BLaER1 treated with 17β-estradiol and CSF1 and Interleukin-3, amounts not matched to agents 10 nM and 100 nM (cell line): ENCODE measurements at regions not wholly inside any gene's neighbourhood (a gene's known extent, or its start where the extent isn't known, plus 50 kb on each side); places are given as distances from the start of the nearest gene placed in this dataset.

Experiments
- H3K27ac ChIP-seq, 11 experiments: shearing (Covaris generic); formaldehyde crosslinking; 2 replicates each; pipeline ENCODE4 v1.8.1; 2022
- H3K27me3 ChIP-seq, 11 experiments: shearing (Covaris generic); formaldehyde crosslinking; 2 replicates each; pipeline ENCODE4 v1.8.1; 2022
- H3K36me3 ChIP-seq, 11 experiments: shearing (Covaris generic); formaldehyde crosslinking; 2 replicates each; pipeline ENCODE4 v1.8.1; 2022
- H3K4me1 ChIP-seq, 10 experiments: shearing (Covaris generic); formaldehyde crosslinking; 2 replicates each; pipeline ENCODE4 v1.8.1; 2022
- H3K4me2 ChIP-seq, 11 experiments: shearing (Covaris generic); formaldehyde crosslinking; 2 replicates each; pipeline ENCODE4 v1.8.1; 2022
- H3K4me3 ChIP-seq, 10 experiments: shearing (Covaris generic); formaldehyde crosslinking; 2 replicates each; pipeline ENCODE4 v1.8.1; 2022
- H3K9ac ChIP-seq, 11 experiments: shearing (Covaris generic); formaldehyde crosslinking; 2 replicates each; pipeline ENCODE4 v1.8.1; 2022
- H3K9me3 ChIP-seq, 11 experiments: shearing (Covaris generic); formaldehyde crosslinking; replicated peaks in 1 of 11; 2 replicates each; pipeline ENCODE4 v1.8.1; 2022
- H4K20me1 ChIP-seq, 11 experiments: shearing (Covaris generic); formaldehyde crosslinking; 2 replicates each; pipeline ENCODE4 v1.8.1; 2022
- Cebpa-rat ChIP-seq, 11 experiments: shearing (Covaris generic); IDR thresholded peaks; 2 replicates each; pipeline ENCODE4 v1.8.1; 2022

DNA sequence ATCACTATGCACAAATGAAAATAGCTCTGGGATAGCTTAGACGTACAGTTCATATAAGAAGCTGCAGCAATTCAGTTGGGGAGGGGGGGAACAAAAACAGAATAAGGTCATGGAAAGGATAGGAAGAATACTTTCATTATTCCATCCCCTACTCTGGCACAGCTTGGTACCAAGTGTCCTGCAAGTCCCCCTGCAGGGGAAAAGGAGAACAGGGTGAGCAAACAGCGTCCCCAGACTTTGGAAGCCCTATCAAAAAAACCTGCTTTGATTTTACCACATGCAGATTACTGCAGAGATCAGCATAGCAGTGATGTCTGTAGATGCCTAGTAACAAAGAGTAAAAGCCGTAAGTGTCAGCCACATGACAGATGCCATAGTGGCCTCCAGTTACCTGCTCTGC lies 209.4 kb upstream of the NEIL3 start:
- no peaks in the 10 kb centered on the region for H3K9me3 ChIP-seq
- H3K36me3 ChIP-seq, result no peaks in the 10 kb centered on the region
- no peak overlapping the region for H3K4me3 ChIP-seq
- H3K27me3 ChIP-seq, result no peaks in the 10 kb centered on the region
- no peak for TF ChIP-seq Cebpa-rat (IDR thresholded peaks at IDR 0.05)
- no peak overlapping the region for H3K9ac ChIP-seq
- H3K27ac ChIP-seq, result no peak overlapping the region
- no peaks in the 10 kb centered on the region for H3K4me1 ChIP-seq
- no peak overlapping the region for H3K4me2 ChIP-seq
- H4K20me1 ChIP-seq, result no peaks in the 10 kb centered on the region

DNA sequence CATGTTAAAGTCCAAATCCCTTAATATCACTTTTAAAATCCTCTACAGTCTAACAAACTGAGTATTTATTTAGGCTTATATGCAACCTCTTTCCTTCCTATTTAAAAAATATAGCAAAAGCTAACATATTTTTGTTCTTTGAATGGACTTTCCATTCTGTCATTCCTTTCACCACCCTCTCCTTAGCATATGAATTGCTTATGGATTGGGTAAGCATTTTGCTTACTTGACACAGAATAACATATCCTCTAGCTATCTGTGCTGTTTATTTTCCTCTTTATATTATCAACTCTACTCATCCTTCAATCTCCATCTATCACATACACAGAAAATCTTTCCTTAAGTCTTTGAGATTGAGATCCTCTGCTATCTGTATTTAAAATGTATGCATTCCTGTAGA lies 206.1 kb upstream of the NEIL3 start:
- no peaks in the 10 kb centered on the region for H3K36me3 ChIP-seq
- no peaks in the 10 kb centered on the region for H3K9me3 ChIP-seq
- no peak overlapping the region for H3K9ac ChIP-seq
- no peak overlapping the region for H3K27ac ChIP-seq
- H3K4me3 ChIP-seq, result no peak overlapping the region
- TF ChIP-seq Cebpa-rat (IDR thresholded peaks at IDR 0.05), result no peak
- H3K4me2 ChIP-seq, result no peak overlapping the region
- no peaks in the 10 kb centered on the region for H3K4me1 ChIP-seq
- no peaks in the 10 kb centered on the region for H4K20me1 ChIP-seq
- no peaks in the 10 kb centered on the region for H3K27me3 ChIP-seq

GRCh38 chr4:177105536-177105935 lies 204.1 kb upstream of the NEIL3 start:
- no peak for TF ChIP-seq Cebpa-rat (IDR thresholded peaks at IDR 0.05)
- no peaks in the 10 kb centered on the region for H3K4me1 ChIP-seq
- no peaks in the 10 kb centered on the region for H3K27me3 ChIP-seq
- no peak overlapping the region for H3K4me3 ChIP-seq
- H3K27ac ChIP-seq, result no peak overlapping the region
- H3K9ac ChIP-seq, result no peak overlapping the region
- no peaks in the 10 kb centered on the region for H3K9me3 ChIP-seq
- no peaks in the 10 kb centered on the region for H4K20me1 ChIP-seq
- H3K4me2 ChIP-seq, result no peak overlapping the region
- H3K36me3 ChIP-seq, result no peaks in the 10 kb centered on the region

DNA sequence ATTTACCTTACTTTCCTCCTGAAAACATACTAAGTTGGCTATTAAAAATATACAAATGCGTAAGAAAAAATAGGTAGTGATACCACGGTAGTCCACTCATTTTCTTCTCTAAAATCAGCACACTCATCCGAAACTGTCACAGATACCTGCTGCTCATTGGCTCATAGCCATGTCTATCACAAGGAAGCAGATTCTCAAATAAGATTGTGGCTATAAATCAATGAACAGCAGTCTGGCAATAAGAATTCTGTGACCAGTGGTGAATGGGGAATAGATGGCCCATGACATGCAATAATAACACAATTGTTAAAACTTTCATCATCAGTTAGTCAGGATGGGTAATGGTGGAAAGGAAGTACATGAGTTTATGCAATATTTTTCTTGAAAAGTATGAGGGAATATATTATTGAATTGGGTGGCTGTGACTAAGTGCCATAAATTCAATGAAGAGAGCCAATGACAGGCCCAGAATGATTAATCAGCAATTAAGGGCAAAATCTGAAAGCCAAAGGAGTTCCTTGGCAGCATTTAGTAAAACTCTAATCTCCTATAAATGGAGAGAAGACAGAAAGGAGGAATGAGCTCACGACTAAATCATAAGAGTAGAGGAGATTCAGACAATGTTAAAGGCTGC lies 202.3 kb upstream of the NEIL3 start:
- Histone ChIP-seq H3K27ac (no peak overlapping the region), H4K20me1 (no peaks in the 10 kb centered on the region), H3K4me1 (no peaks in the 10 kb centered on the region), H3K4me3 (no peak overlapping the region), H3K9me3 (no peaks in the 10 kb centered on the region; a peak in 1 of 22 replicates), H3K4me2 (no peak overlapping the region), H3K36me3 (no peaks in the 10 kb centered on the region), H3K9ac (no peak overlapping the region), H3K27me3 (no peaks in the 10 kb centered on the region)
- TF ChIP-seq Cebpa-rat (IDR thresholded peaks at IDR 0.05), result no peak

DNA sequence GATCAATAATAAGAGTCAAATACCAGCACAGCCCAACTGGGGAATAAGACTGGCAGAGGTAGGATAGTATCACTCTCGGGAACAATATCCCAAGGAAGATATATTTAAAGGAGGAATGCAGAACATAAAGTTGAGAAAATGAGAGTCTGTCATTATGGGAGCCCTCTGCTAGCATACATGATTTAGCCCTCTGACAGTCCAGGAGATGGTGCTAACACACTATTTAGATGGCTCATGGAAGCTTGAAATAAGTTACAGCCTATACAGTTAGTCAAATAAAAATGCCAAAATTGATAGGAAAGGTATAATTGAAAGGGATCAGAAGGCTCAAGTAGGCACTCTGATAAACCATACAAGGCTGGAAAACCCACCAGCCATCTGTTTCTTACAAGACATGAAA lies 201.0 kb upstream of the NEIL3 start:
- TF ChIP-seq Cebpa-rat (IDR thresholded peaks at IDR 0.05), result no peak
- H4K20me1 ChIP-seq, result no peaks in the 10 kb centered on the region
- no peak overlapping the region for H3K4me2 ChIP-seq
- H3K4me1 ChIP-seq, result no peaks in the 10 kb centered on the region
- no peak overlapping the region for H3K9ac ChIP-seq
- H3K36me3 ChIP-seq, result no peaks in the 10 kb centered on the region
- H3K27ac ChIP-seq, result no peak overlapping the region
- H3K4me3 ChIP-seq, result no peak overlapping the region
- H3K27me3 ChIP-seq, result no peaks in the 10 kb centered on the region
- no peaks in the 10 kb centered on the region; a peak in 1 of 22 replicates for H3K9me3 ChIP-seq

DNA sequence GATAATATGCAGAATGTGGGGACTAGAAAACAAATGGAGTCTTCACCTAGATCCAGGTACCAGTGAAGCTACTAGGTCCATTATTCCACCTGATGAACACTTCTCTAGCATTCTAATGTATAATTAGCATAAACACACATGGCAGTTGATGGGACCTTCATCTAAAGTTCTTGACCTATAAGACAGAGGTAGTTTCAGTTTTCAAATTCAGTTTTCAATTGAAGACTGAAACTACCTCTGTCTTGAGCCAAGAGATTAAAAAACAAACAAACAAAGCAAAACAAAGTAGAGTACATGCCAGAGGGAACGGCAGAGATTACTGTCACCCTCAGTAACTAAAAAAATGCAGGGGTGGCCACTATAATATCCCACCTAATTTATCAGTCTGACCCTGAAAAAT lies 199.9 kb upstream of the NEIL3 start:
- H3K9ac ChIP-seq, result no peak overlapping the region
- H3K36me3 ChIP-seq, result no peaks in the 10 kb centered on the region
- no peaks in the 10 kb centered on the region for H4K20me1 ChIP-seq
- H3K9me3 ChIP-seq, result no peaks in the 10 kb centered on the region; a peak in 1 of 22 replicates
- H3K4me3 ChIP-seq, result no peak overlapping the region
- no peak overlapping the region for H3K27ac ChIP-seq
- H3K4me1 ChIP-seq, result no peaks in the 10 kb centered on the region
- H3K4me2 ChIP-seq, result no peak overlapping the region
- H3K27me3 ChIP-seq, result no peaks in the 10 kb centered on the region
- TF ChIP-seq Cebpa-rat (IDR thresholded peaks at IDR 0.05), result no peak

GRCh38 chr4:177116161-177116560 lies 193.5 kb upstream of the NEIL3 start:
- Histone ChIP-seq H3K36me3 (no peaks in the 10 kb centered on the region), H3K27ac (no peak overlapping the region), H3K4me1 (no peaks in the 10 kb centered on the region), H3K9ac (no peak overlapping the region), H3K27me3 (no peaks in the 10 kb centered on the region), H3K4me3 (no peak overlapping the region), H4K20me1 (no peaks in the 10 kb centered on the region), H3K4me2 (no peak overlapping the region), H3K9me3 (peaks cover 0 to 8% (median 0%) of the 10 kb centered on the region in 11 experiments; a peak in 4 of 22 replicates)
- no peak for TF ChIP-seq Cebpa-rat (IDR thresholded peaks at IDR 0.05)

GRCh38 chr4:177117256-177117655 lies 192.4 kb upstream of the NEIL3 start:
- H3K9ac ChIP-seq, result no peak overlapping the region
- no peaks in the 10 kb centered on the region for H3K36me3 ChIP-seq
- no peak overlapping the region for H3K4me3 ChIP-seq
- no peaks in the 10 kb centered on the region for H4K20me1 ChIP-seq
- TF ChIP-seq Cebpa-rat (IDR thresholded peaks at IDR 0.05), result no peak
- H3K4me2 ChIP-seq, result no peak overlapping the region
- no peaks in the 10 kb centered on the region for H3K27me3 ChIP-seq
- no peaks in the 10 kb centered on the region for H3K4me1 ChIP-seq
- H3K27ac ChIP-seq, result no peak overlapping the region
- H3K9me3 ChIP-seq, result peaks cover 0 to 8% (median 0%) of the 10 kb centered on the region in 11 experiments; a peak in 4 of 22 replicates

DNA sequence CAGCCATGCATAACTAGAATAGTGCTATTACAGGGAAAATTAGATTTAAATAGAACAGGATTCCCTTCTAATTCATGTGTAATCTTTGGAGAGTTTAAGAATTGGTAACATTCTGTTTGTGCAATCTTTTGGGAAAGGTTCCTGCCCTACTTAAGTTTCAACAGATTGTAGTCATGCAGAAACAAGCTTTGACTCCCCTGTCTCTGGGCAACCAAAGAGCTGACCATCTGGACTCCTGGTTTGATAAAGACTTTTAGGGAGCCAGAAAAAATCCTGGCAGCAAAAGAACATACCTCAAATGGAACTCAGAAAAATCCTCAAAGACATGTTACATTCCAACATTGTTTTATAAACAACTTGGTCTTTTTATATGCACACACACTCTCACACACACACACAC lies 191.1 kb upstream of the NEIL3 start:
- peaks cover 0 to 8% (median 0%) of the 10 kb centered on the region in 11 experiments; a peak in 3 of 22 replicates for H3K9me3 ChIP-seq
- H3K27ac ChIP-seq, result no peak overlapping the region
- no peak overlapping the region for H3K4me2 ChIP-seq
- H4K20me1 ChIP-seq, result no peaks in the 10 kb centered on the region
- H3K4me3 ChIP-seq, result no peak overlapping the region
- no peaks in the 10 kb centered on the region for H3K36me3 ChIP-seq
- H3K9ac ChIP-seq, result no peak overlapping the region
- no peaks in the 10 kb centered on the region for H3K4me1 ChIP-seq
- no peak for TF ChIP-seq Cebpa-rat (IDR thresholded peaks at IDR 0.05)
- H3K27me3 ChIP-seq, result no peaks in the 10 kb centered on the region

GRCh38 chr4:177119021-177119471 lies 190.6 kb upstream of the NEIL3 start:
- no peaks in the 10 kb centered on the region for H3K27me3 ChIP-seq
- no peak overlapping the region for H3K27ac ChIP-seq
- H3K36me3 ChIP-seq, result no peaks in the 10 kb centered on the region
- no peak overlapping the region for H3K9ac ChIP-seq
- H3K9me3 ChIP-seq, result peaks cover 0 to 8% (median 0%) of the 10 kb centered on the region in 11 experiments; a peak in 3 of 22 replicates
- no peaks in the 10 kb centered on the region for H3K4me1 ChIP-seq
- TF ChIP-seq Cebpa-rat (IDR thresholded peaks at IDR 0.05), result no peak
- H3K4me3 ChIP-seq, result no peak overlapping the region
- no peak overlapping the region for H3K4me2 ChIP-seq
- H4K20me1 ChIP-seq, result no peaks in the 10 kb centered on the region
